GM13977 (cell line): ENCODE measurements at regions not wholly inside any gene's neighbourhood (a gene's known extent, or its start where the extent isn't known, plus 50 kb on each side); places are given as distances from the start of the nearest gene placed in this dataset.
"Not testable (repeated sequence)": the region's sequence is repeated elsewhere in the genome, so short reads cannot be mapped to it uniquely, and the experiment has no call there.

Source experiments
- DNase-seq: peaks from one replicate; pipeline ENCODE4 v3.0.0; 2012; ENCODE audit warnings: low spot score
- CTCF ChIP-seq: IDR thresholded peaks from 2 replicates; pipeline ENCODE4 v1.5.1; 2012; ENCODE audit warnings: mild to moderate bottlenecking, control low read depth; ENCODE audit not compliant: insufficient read depth; ENCODE audit errors: extremely low read depth, missing control alignments
- in situ Hi-C: fragments of 300-500 bp; cut with MboI; formaldehyde crosslinking; loops from one replicate; pipeline ENCODE4 v1.12.0; 2022; ENCODE audit warnings: low sequenced_read_pairs, low pct_unique_long_range_greater_than_20kb, mixed read lengths, inconsistent platforms; ENCODE audit not compliant: unreplicated experiment

- in situ Hi-C loops = no loop called here
- DNase-seq = no peak
- TF ChIP-seq CTCF = no peak
These were observed 192.1 kb upstream of the CLINT1 start for GRCh38 chr5:158051036-158051435.

GRCh38 chr5:158050421-158050820 lies 191.5 kb upstream of the CLINT1 start:
- no peak for DNase-seq
- TF ChIP-seq CTCF = no peak
- in situ Hi-C loops = no loop called here

- DNase-seq = no peak
- no peak for TF ChIP-seq CTCF
- in situ Hi-C loops = no loop called here
These were observed 190.5 kb upstream of the CLINT1 start for GRCh38 chr5:158049459-158049858.

- TF ChIP-seq CTCF = no peak
- no peak for DNase-seq
- in situ Hi-C loops = no loop called here
These were observed 186.8 kb upstream of the CLINT1 start for GRCh38 chr5:158045696-158046095.

GRCh38 chr5:158039911-158040347 lies 181.0 kb upstream of the CLINT1 start:
- TF ChIP-seq CTCF = no peak
- DNase-seq = peak; percentile 48
- in situ Hi-C loops = no loop called here

- peak; percentile 39 for DNase-seq
- in situ Hi-C loops = no loop called here
- no peak for TF ChIP-seq CTCF
These were observed 180.5 kb upstream of the CLINT1 start for GRCh38 chr5:158039441-158039840.

- in situ Hi-C loops, DNase-seq: not testable (repeated sequence)
These were observed 178.1 kb upstream of the CLINT1 start for GRCh38 chr5:158036983-158037595.

GRCh38 chr5:158034586-158034985 lies 175.6 kb upstream of the CLINT1 start:
- in situ Hi-C loops, DNase-seq: not testable (repeated sequence)
